HG02970 (cell line): ENCODE measurements at regions not wholly inside any gene's neighbourhood (a gene's known extent, or its start where the extent isn't known, plus 50 kb on each side); places are given as distances from the start of the nearest gene placed in this dataset.
"Not testable (repeated sequence)": the region's sequence is repeated elsewhere in the genome, so short reads cannot be mapped to it uniquely, and the experiment has no call there.

Experiments used
- ATAC-seq: cut with Tn5 transposase; IDR thresholded peaks from one replicate; pipeline ENCODE4 v1.9.1; 2021; ENCODE audit warnings: mild to moderate bottlenecking, moderate library complexity, moderate number of reproducible peaks; ENCODE audit not compliant: unreplicated experiment, low FRiP score

DNA sequence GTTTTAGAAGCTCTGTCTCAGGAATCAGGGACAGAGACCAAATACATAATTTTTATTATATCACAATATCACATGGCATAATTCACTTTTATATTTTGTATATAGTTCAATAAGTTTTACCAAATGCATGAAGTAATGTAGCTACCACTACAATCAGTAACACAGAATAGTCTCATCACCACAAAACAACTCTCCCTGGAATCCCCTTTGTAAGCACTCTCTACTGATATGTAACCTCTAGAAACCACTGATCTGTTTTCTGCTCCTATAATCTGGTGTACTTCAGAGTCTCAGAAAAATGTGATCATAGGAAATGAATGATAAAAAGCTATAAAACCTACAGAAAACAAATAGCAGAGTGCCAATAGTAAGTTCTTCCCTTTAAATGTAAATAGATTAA is 1465.9 kb downstream of the SPATA31A7 start:
- ATAC-seq, result not testable (repeated sequence)

DNA sequence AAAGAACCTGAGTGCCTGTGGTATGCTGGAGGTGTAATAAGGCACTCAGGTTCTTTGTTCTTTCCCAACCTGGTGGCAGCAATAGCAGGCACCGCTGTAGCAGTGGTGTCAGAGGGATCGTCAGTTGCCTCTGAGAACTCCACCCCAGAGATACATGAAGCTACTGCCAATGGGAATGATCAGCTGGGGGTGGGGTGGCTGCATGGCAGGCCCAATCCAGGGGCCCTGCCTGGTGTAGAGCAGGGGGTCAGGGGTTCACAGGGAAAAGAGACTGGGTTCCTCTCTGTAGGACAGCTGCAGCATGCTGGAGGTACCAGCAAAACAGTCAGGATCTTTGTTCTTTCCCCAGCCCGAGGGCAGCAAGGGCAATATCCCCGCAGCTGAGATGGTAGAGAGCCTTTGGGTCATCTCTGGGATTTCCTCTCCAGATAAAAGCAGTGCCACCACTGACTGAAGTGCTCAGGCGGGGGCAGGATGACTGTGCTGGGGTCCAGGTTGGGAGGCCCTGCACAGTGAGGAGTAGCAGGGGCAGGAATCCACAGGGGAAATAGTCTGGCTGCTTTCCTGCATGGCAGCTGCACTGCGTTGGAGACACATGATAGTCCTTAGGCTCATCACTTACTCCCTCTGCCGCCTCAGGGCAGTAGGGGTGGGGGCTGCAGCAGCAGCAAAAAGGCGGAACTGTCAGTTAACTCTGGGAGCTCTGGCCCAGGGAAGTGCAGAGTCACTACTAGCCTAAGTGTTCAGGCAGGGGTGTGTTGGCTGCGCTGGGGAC is 1473.1 kb downstream of the SPATA31A7 start:
- ATAC-seq, result not testable (repeated sequence)

DNA sequence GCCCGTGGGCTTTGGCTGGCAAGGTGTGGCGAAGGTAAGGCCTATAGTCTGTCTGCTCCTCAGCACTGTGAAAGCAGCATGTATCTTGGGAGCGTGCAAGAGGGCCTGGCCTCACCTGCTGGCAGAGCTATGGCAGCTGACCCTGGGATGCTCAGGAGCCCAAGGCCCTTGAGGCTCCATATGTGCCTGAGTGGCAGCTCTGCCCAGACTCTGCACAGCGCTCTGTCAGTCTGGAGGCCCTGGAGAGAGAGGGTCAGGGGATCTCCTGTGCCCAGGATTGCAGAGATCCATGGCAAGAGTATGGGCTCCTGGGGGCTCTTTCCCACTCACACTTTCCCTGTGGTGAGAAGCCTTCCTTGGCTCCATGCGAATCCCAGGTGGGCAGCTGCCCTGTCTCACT is 1473.7 kb downstream of the SPATA31A7 start:
- not testable (repeated sequence) for ATAC-seq

DNA sequence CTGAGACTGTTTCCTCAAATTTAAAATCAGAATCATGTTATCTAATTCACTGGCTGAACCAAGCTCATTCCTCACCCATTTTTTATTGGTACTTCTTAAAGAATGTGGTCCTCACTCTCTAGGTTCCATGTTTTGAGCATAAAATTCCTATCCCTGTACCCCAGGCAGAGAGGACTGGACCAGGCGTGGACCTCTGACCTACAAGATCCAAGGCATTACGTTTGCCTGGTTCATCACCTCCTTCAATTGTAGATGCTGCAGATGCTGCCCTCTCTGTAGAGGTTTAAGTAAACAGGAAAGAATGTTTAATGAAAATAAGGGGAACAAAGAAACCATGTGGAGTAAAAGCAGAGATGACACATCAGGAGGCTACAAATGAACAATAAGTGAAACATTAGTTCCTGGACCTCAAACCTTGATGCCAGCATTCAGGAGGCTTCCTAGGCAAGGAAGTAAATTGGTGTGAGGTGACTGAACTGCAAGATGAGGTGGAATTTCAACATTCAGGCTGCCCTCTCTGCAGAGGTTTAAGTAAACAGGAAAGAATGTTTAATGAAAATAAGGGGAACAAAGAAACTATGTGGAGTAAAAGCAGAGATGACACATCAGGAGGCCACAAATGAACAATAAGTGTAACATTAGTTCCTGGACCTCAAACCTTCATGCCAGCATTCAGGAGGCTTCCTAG is 1477.4 kb downstream of the SPATA31A7 start:
- not testable (repeated sequence) for ATAC-seq

DNA sequence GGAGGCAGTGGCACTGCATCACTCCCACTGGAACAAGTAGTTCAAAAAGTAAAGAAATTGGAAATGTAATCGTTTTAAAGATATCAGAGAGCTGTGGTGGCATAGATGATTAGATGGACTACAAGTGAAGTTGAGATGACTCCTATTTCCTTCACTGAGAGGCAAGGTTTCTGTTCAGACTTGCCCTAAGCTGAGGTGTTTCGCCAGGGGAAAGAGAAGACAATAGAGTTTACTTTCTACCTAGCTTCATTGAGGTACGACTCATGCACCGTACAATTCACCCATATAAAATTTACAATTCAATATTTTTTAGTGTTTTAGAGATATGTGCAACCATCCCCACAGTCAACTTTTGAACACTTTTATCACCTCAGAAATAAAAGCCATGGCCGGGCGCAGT is 1487.2 kb downstream of the SPATA31A7 start:
- not testable (repeated sequence) for ATAC-seq

DNA sequence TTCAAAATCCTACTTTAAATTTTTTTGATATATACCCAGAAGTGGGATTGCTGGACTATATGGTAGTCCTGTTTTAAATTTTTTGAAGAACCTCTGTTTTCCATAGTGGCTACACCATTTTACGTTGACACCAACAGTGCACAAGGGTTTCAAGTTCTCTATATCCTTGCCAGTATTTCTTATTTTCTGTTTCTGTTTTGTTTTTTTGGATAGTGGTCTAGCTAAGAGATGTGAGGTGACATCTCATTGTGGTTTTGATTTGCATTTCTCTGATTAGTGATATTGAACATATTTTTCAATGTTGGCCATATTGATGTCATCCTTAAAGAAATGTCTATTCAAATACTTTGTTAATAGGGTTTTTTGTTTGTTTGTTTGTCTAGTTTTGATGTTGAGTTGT is 1488.5 kb downstream of the SPATA31A7 start:
- peak; percentile 57 for ATAC-seq

DNA sequence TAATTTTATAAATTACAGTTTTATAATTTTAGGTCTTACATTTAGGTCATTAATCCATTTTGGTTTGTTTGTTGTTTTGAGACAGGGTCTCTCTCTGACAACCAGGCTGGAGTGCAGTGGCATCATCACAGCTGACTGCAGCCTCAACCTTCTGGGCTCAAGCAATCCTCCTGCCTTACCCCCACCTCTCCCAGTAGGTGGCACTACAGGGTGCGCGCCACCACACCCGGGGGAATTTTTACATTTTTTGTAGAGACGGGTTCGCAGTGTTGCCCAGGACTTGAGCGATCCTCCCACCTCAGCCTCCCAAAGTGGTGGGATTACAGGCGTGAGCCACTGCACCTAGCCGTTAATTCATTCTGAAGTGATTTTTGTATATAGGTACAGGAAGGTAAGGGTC is 1489.2 kb downstream of the SPATA31A7 start:
- not testable (repeated sequence) for ATAC-seq

DNA sequence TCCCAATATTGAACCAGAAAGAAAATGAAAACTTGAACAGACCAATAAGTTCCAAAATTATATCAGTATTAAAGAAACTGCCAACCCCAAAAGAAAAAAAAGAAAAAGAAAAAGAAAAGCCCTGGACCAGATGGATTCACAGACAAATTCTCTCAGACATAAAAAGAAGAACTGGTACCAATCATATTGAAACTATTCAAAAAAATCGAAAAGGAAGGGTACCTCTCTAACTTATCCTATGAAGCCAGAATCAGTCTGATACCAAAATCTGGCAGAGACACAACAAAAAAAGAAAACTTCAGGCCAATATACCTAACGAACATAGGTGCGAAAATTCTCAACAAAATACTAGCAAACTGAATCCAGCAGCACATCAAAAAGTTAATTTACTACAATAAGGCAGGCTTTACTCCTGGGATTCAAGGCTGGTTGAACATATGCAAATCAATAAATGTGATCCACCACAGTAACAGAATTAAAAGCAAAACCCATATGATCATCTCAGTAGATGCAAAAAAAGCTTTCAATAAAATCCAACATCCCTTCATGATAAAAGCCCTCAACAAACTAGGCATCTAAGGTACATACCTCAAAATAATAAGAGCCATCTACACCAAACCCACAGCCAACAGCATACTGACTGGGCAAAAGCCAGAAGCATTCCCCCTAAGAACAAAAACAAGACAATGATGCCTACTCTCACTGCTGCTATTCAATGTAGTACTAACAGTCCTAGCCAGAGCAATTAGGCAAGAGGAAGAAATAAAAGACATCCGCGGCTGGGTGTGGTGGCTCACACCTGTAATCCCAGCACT is 1495.2 kb downstream of the SPATA31A7 start:
- ATAC-seq, result not testable (repeated sequence)

DNA sequence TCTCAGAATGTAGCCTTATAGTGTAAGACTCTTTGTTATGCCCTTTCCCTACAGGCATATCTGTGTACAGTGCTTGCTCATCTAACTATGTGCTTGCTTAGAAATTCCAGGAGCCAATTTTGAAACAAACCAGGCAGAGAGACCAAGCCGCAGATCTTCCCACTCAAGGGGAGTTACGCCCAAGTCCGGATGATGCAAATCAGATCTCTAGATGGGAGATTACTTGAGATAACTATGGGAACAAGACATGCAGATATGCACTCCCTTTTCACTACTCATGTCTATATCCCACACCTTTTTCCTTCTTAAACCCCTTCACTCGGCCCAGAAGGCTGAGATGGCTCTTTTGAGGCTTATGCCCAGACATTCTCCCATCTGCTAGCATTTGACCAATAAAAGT is 1496.5 kb downstream of the SPATA31A7 start:
- not testable (repeated sequence) for ATAC-seq

DNA sequence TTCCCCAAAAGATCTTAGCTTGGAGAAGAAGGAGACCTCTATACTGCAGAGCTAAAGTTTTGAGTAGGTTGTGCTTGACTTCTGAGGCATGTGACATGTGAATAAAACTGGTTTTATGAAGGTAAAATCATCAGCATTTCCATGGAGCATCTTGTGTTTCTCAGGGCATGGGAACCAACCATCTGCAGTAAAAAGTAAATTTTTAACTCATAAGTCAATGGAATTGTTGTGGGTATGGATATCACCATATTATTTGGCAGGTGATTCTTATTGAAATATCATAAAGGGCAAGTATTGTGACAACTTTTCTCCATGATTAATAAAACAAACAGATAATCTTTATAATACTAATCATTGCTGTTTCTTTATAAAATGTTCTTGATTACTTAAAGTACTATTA is 1503.2 kb downstream of the SPATA31A7 start:
- not testable (repeated sequence) for ATAC-seq

DNA sequence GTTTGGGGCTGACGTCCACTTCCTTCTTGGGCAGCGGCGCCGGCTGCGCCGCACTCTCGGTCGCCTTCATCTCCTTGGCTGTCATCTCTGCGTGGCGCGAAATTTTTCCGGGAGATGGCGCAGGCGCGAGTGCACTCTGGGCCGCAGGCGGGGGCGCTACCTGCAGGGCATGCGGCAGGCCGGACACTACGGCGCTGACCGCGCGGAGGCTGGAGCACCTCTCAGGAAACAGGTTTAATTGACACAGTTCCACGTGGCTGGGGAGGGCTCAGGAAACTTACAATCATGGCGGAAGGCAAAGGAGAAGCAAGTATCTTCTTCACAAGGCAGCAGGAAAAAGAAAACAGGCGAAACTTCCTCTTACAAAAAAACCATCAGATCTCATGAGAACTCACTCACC is 1521.5 kb downstream of the SPATA31A7 start:
- not testable (repeated sequence) for ATAC-seq

DNA sequence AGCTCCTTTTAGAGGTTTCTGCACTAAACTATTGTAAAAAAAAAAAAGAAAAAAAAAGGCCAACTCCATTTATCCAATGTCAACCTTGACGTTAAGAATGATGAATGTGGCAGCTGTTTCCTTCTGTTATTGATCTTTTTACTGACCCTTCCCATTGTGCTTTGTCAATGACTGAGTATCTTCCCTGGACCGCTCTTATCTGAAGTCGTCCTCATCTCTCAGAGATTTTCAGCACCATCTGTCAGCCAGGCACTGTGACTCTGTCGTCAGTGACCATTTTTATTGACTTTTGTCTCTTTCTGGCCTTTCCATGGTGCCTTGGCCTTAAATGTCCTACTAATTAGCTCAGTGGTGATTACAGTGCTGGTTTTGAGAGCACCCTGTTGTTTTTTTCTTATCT is 1535.7 kb downstream of the SPATA31A7 start:
- ATAC-seq, result not testable (repeated sequence)

DNA sequence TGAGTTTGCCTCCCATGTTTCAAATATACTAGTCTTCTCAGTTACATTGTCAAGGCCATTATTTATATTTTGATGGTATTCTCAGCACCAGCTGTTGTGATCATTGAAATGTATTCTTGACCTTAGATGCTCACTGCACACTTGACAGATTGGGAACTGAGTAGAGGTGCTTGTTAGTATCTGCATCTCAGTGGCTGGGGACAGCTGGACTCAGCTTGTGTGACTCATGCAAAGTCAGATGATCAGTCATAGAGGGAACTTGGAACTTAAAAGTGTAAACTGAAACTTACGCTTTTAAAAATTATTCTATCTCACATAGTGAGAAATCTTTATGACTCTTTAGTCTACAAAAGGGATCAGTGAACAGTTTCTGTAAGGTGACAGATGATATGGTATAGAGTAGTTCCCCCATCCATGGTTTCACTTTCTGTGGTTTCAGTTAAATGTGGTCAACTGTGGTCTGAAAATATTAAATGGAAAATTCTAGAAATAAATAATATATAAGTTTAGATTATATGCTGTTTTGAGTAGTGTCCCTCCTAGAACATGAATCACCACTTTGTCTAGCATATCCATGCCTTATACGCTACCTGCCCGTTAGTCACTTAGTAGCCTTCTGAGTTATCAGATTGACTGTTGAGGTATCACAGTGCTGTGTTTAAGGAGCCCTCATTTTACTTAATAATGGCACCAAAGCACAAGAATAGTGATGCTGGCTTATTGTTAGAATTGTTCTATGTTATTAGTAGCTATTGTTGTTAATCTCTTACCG is 1540.6 kb downstream of the SPATA31A7 start:
- ATAC-seq, result peak; percentile 95

DNA sequence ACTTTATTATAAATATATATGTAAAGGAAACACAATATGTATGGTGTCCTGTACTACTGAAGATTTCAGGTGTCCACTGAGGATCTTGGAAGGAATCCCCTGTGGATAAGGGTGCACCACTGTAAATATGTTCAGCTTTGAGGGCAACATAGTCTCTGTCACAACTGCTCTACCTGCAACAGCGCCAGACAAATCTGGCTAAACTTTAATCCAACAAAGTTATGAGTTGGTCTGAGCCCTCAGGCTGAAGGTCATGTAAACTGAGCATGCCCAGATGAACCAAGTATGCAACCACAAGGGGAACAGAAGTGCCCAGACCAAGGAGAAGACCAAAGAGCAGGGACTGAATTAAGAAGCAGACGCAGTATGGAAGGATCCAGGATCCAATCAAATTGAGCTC is 1541.2 kb downstream of the SPATA31A7 start:
- peak; percentile 4 for ATAC-seq

DNA sequence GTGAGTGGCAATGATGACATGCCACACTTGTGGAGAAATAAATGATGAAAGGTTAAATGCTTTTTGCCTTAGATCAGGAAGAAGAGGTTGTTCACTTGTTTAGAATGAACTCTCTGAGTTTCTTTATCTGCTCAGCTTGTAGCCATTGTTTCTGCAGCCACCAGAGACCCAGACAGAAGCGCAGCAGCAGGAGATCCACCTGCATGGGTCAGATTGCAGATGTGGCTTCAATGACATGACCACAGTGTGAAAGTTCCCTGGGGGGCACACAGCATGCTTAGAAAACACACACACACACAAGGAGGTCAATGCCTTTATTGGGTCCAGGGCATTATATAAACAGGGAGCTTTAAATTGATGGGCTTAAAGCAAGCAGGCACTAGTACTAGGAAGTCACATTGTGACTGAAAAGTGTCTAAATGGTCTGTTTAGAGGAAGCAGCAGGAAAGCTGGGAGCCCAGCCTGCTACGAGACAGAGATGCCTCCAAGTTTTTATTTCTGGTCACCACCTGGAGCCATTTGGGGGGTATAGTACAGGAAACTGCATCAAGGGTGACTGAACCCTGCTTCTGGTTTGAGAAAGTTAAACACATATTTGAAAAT is 1547.3 kb downstream of the SPATA31A7 start:
- ATAC-seq, result not testable (repeated sequence)

DNA sequence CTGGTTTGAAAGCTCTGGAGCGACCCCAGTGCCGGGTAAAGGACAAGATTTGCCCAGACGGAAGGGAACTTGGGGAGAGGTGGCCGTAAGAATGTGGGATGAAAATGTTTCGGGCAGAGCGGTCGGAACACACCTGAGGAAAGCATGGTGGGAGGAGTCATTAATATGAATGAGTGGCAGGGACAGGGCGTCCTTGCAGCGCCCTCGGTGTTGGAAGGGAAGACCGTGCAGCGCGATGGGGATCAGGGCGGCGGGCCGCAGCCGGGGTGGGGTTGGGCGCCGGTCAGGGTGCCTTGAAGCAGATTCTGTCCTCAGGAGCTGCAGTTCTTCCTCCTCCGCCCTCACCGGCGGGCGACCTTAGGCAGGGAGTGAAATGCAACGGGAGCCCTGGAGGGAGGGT is 1548.1 kb downstream of the SPATA31A7 start:
- not testable (repeated sequence) for ATAC-seq

DNA sequence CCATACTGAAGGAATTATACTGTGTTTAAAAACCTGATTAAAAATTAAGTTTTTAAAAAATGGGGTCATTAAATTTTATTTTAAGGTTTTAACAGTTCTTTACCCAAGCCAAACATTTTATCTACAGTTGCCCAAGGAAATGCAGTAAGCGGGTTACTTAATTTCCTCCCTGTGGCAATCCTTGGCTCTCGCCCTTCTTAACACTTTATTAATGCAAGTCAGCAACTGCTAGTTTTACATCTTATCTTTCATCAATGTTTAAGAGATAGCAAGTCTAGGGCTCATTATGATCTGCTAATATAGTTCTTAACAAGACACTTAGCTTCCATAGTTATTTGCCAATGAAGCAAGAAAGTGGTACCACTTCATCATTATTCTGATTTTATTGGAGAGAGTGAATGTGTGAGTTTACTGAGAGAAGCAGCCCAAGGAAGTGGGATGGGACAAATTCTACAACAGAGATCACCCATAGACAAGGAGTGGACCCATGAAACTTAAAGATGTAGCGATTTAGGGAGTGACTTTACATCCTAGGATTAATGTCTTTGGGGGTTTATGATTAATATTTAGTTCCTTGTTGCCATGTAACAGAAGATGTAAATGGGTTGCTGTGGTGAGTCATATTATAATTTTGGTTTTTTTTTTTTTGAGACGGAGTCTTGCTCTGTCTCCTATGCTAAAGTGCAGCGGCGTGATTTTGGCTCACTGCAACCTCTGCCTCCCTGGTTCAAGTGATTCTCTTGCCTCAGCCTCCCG is 1556.1 kb downstream of the SPATA31A7 start:
- ATAC-seq, result not testable (repeated sequence)
